HepG2 (cell line): ENCODE measurements at regions not wholly inside any gene's neighbourhood (a gene's known extent, or its start where the extent isn't known, plus 50 kb on each side); places are given as distances from the start of the nearest gene placed in this dataset.

Experiments used
- ATAC-seq: fragments of 200-7000 bp; cut with Tn5 transposase; 3 replicates; pipeline ENCODE4 v1.9.1; 2020; ENCODE audit warnings: mild to moderate bottlenecking, moderate library complexity
- BruUV-seq: library from RNA; stranded (reverse); fragments of 400-500 nt; replicated peaks from 2 replicates; lab custom pipeline; 2021; lab: Mats Ljungman, UMichigan
- CTCF ChIA-PET: fragments of 300-600 bp; formaldehyde crosslinking; extraction: SDS; loops from one replicate; lab custom pipeline; 2021; ENCODE audit warnings: low total read pairs, inconsistent platforms, low intra/inter-chr PET ratio; lab: Yijun Ruan, JAX
- POLR2A ChIA-PET: fragments of 350-600 bp; sonication (Branson Sonifier 250); formaldehyde crosslinking; loops from one replicate; lab custom pipeline; 2020; ENCODE audit warnings: antibody characterized with exemption, inconsistent platforms; lab: Yijun Ruan, JAX
- DNase-seq: peaks from one replicate; pipeline ENCODE4 v3.0.0-alpha.2; 2015; ENCODE audit warnings: low spot score
- FAIRE-seq: peaks from 3 replicates; lab custom pipeline; 2011; peaks lifted over from hg19 to GRCh38; lab: Jason Lieb, UNC
- H2AFZ ChIP-seq: one replicate; pipeline ENCODE4 v1.6.1; 2011; ENCODE audit warnings: low read length, inconsistent platforms
- H3K27ac ChIP-seq: fragments of 300-600 bp; 3 replicates; pipeline ENCODE4 v1.8.0; 2011; ENCODE audit warnings: mixed run types, mild to moderate bottlenecking, mixed read lengths, low read length, inconsistent platforms; ENCODE audit not compliant: insufficient read depth; ENCODE audit errors: extremely low read length
- H3K27me3 ChIP-seq, 2 experiments: fragments of 200-600 bp in 1 of 2; 2 replicates in 1 of 2; 3 replicates in 1 of 2; pipeline versions ENCODE4 v1.6.0 to v1.8.0; 2011; ENCODE audit warnings: low read length in 2 of 2, mild to moderate bottlenecking in 2 of 2, moderate library complexity in 2 of 2, inconsistent platforms in 1 of 2; ENCODE audit not compliant: insufficient read depth in 2 of 2, control insufficient read depth in 1 of 2
- H3K36me3 ChIP-seq, 2 experiments: fragments of 200-600 bp in 1 of 2; replicated peaks in 1 of 2; 2 replicates in 1 of 2; 3 replicates in 1 of 2; pipeline versions ENCODE4 v1.5.1 to v1.8.0; 2011; ENCODE audit warnings: low read length in 2 of 2, inconsistent platforms in 1 of 2; ENCODE audit not compliant: insufficient read depth in 2 of 2, control insufficient read depth in 1 of 2
- H3K4me1 ChIP-seq: 2 replicates; pipeline ENCODE4 v1.5.1; 2012; ENCODE audit warnings: low read length, inconsistent platforms; ENCODE audit not compliant: insufficient read depth
- H3K4me2 ChIP-seq: 2 replicates; pipeline ENCODE4 v1.6.0; 2011; ENCODE audit warnings: low read depth, low read length, inconsistent platforms
- H3K4me3 ChIP-seq, 3 experiments: fragments of 200-600 bp in 1 of 3; sonication (generic), shearing (Covaris generic) in 1 of 3; replicated peaks in 1 of 3; 2 replicates each; pipeline ENCODE4 v1.5.1; 2011 to 2016; ENCODE audit warnings: low read length in 3 of 3, inconsistent platforms in 2 of 3, low read depth in 2 of 3, mild to moderate bottlenecking in 2 of 3, control low read depth in 1 of 3, mixed read lengths in 1 of 3; ENCODE audit not compliant: insufficient read depth in 1 of 3
- H3K79me2 ChIP-seq: one replicate; pipeline ENCODE4 v1.6.1; 2011; ENCODE audit warnings: low read length, inconsistent platforms; ENCODE audit not compliant: insufficient read depth
- H3K9ac ChIP-seq: 2 replicates; pipeline ENCODE4 v1.6.0; 2011; ENCODE audit warnings: mild to moderate bottlenecking, low read depth, low read length, inconsistent platforms; ENCODE audit not compliant: insufficient read depth
- H3K9me3 ChIP-seq: 2 replicates; pipeline ENCODE4 v1.5.1; 2012; ENCODE audit warnings: mild to moderate bottlenecking, low read length
- H4K20me1 ChIP-seq: 2 replicates; pipeline ENCODE4 v1.6.0; 2011; ENCODE audit warnings: inconsistent platforms, mild to moderate bottlenecking, low read length, moderate library complexity; ENCODE audit not compliant: insufficient read depth
- CENPX ChIP-seq: sonication (generic); formaldehyde crosslinking; IDR thresholded peaks from 2 replicates; pipeline ENCODE4 v1.9.0; 2021; ENCODE audit warnings: mild to moderate bottlenecking, missing genetic modification reagents, moderate library complexity
- MLLT10 ChIP-seq: sonication (generic); formaldehyde crosslinking; IDR thresholded peaks from 2 replicates; pipeline ENCODE4 v1.4.0; 2020; ENCODE audit warnings: missing genetic modification reagents
- SATB2 ChIP-seq: sonication (generic); formaldehyde crosslinking; IDR thresholded peaks from 2 replicates; pipeline ENCODE4 v1.5.0; 2020; ENCODE audit warnings: missing genetic modification reagents
- SCMH1 ChIP-seq: sonication (generic); formaldehyde crosslinking; IDR thresholded peaks from 2 replicates; pipeline ENCODE4 v1.9.0; 2021; ENCODE audit warnings: missing genetic modification reagents, mild to moderate bottlenecking, borderline replicate concordance
- SP4 ChIP-seq: sonication (generic); formaldehyde crosslinking; IDR thresholded peaks from 2 replicates; pipeline ENCODE4 v1.8.1; 2023; ENCODE audit warnings: mild to moderate bottlenecking, missing genetic modification reagents
- SPEN ChIP-seq: sonication (generic); formaldehyde crosslinking; IDR thresholded peaks from 2 replicates; pipeline ENCODE4 v1.5.1; 2020; ENCODE audit warnings: low read depth, mild to moderate bottlenecking, missing genetic modification reagents
- TBP ChIP-seq: sonication (generic); formaldehyde crosslinking; IDR thresholded peaks from 2 replicates; pipeline ENCODE4 v1.5.0; 2020; ENCODE audit warnings: missing genetic modification reagents
- ZBTB7B ChIP-seq: sonication (generic); formaldehyde crosslinking; IDR thresholded peaks from 2 replicates; pipeline ENCODE4 v1.4.0; 2020; ENCODE audit warnings: missing genetic modification reagents
- ZNF207 ChIP-seq: fragments of 450-650 bp; IDR thresholded peaks from 2 replicates; pipeline ENCODE4 v1.6.1; 2016; ENCODE audit warnings: antibody characterized with exemption, borderline replicate concordance
- ZNF224 ChIP-seq: sonication (generic); formaldehyde crosslinking; IDR thresholded peaks from 2 replicates; pipeline ENCODE4 v1.5.0; 2020; ENCODE audit warnings: mild to moderate bottlenecking, missing genetic modification reagents
- ZNF292 ChIP-seq: sonication (generic); formaldehyde crosslinking; IDR thresholded peaks from 2 replicates; pipeline ENCODE4 v1.8.1; 2022; ENCODE audit warnings: mild to moderate bottlenecking, low read depth, missing genetic modification reagents, borderline replicate concordance
- ZNF296 ChIP-seq: sonication (generic); formaldehyde crosslinking; conservative IDR thresholded peaks from 2 replicates; pipeline ENCODE4 v1.5.0; 2020; ENCODE audit warnings: mild to moderate bottlenecking, missing genetic modification reagents
- ZNF432 ChIP-seq: sonication (generic); formaldehyde crosslinking; IDR thresholded peaks from 2 replicates; pipeline ENCODE4 v1.5.0; 2020; ENCODE audit warnings: missing genetic modification reagents, mild to moderate bottlenecking, borderline replicate concordance
- ZNF558 ChIP-seq: sonication (generic); formaldehyde crosslinking; IDR thresholded peaks from 2 replicates; pipeline ENCODE4 v1.9.0; 2022; ENCODE audit warnings: mild to moderate bottlenecking, missing genetic modification reagents, borderline replicate concordance
- ZNF562 ChIP-seq: sonication (generic); formaldehyde crosslinking; IDR thresholded peaks from 2 replicates; pipeline ENCODE4 v1.8.0; 2022; ENCODE audit warnings: missing genetic modification reagents, borderline replicate concordance
- ZNF749 ChIP-seq: sonication (generic); formaldehyde crosslinking; IDR thresholded peaks from 2 replicates; pipeline ENCODE4 v1.8.0; 2022; ENCODE audit warnings: mild to moderate bottlenecking, missing genetic modification reagents, moderate library complexity, borderline replicate concordance
- WGBS: methylation state at CpG from one replicate; pipeline ENCODE4 v1.1.6; 2017; ENCODE audit warnings: low lambda C conversion rate; 5-methylcytosine and 5-hydroxymethylcytosine counted together
- in situ Hi-C: cut with HindIII; loops from 2 replicates; pipeline ENCODE4 v1.10.0; 2017; ENCODE audit warnings: low pct_unique_long_range_greater_than_20kb; ENCODE audit not compliant: extremely low pct_ligation_motif_present
- intact Hi-C: fragments of 100-400 bp; cut with micrococcal nuclease; formaldehyde crosslinking; loops from one replicate; pipeline ENCODE4 v1.10.0; 2022; ENCODE audit not compliant: unreplicated experiment
- TF ChIP-seq, protein P1 (sequence below): IDR thresholded peaks from 2 replicates; pipeline ENCODE4 v1.6.1; 2016; ENCODE audit warnings: missing biosample characterization, missing genetic modification reagents, low read depth
- TF ChIP-seq, protein P2 (sequence below): sonication (generic); formaldehyde crosslinking; IDR thresholded peaks from 2 replicates; pipeline ENCODE4 v1.8.0; 2022; ENCODE audit warnings: mild to moderate bottlenecking, missing genetic modification reagents, borderline replicate concordance
- TF ChIP-seq, protein P3 (sequence below): sonication (generic); formaldehyde crosslinking; IDR thresholded peaks from 2 replicates; pipeline ENCODE4 v1.4.0; 2020; ENCODE audit warnings: missing genetic modification reagents, borderline replicate concordance

DNA sequence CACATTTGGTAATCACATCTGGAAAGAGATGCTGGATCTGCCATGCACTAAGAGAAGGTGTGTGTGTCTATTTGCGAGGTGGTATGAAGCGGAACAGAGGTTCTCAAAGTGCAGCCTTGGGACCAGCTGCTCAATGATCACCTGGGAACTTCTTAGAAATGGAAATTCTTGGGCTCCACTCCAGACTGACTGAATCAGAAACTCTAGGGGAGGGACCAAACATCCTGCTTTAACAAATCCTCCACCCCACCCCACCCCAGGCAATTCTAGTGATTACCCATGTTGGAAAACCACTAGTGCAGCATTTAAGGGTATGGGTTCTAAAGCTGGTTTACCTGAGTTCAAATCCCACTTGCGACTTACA is 143.9 kb upstream of the JUN start:
- in situ Hi-C loops (no loop called here), intact Hi-C loops (loop anchor here (10.0 kb wide), 1 partner anchor 827 kb away; no protein-coding TSS in a partner anchor)
- H3K4me2 ChIP-seq: no peak overlapping the region

More for the DNA sequence above, 143.9 kb upstream of the JUN start:
- Histone ChIP-seq H3K4me3 (no peak overlapping the region), H3K4me1 (peaks cover 33% of the 10 kb centered on the region), H3K9me3 (no peaks in the 10 kb centered on the region), H3K27ac (no peak overlapping the region), H3K79me2 (no peaks in the 10 kb centered on the region), H4K20me1 (no peaks in the 10 kb centered on the region), H2AFZ (no peak overlapping the region), H3K36me3 (no peaks in the 10 kb centered on the region), H3K27me3 (peaks cover 1 to 8% of the 10 kb centered on the region in 2 experiments; a peak in 4 of 5 replicates), H3K9ac (no peak overlapping the region)
- BruUV-seq: no TSS peak
- ChIA-PET CTCF (no interaction called here), POLR2A (no interaction called here)
- no peak for DNase-seq
- FAIRE-seq: no peak
- no peak for ATAC-seq
- TF ChIP-seq SATB2 (CRISPR knock-in tag): no peak
- TF ChIP-seq SPEN: no peak
- TF ChIP-seq ZNF558: no peak
- TF ChIP-seq SP4: no peak
- no peak for TF ChIP-seq SCMH1 (CRISPR knock-in tag)
- TF ChIP-seq, protein P1, sequence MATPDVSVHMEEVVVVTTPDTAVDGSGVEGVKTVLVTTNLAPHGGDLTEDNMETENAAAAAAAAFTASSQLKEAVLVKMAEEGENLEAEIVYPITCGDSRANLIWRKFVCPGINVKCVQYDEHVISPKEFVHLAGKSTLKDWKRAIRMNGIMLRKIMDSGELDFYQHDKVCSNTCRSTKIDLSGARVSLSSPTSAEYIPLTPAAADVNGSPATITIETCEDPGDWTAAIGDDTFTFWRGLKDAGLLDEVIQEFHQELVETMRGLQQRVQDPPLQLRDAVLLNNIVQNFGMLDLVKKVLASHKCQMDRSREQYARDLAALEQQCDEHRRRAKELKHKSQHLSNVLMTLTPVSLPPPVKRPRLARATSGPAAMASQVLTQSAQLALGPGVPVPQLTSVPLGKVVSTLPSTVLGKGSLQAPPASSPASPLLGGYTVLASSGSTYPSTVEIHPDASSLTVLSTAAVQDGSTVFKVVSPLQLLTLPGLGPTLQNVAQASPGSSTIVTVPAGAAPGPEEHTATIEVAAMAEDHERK (CRISPR knock-in tag): no peak
- TF ChIP-seq ZNF562 (CRISPR knock-in tag): no peak
- TF ChIP-seq ZNF292: no peak
- TF ChIP-seq, protein P2, sequence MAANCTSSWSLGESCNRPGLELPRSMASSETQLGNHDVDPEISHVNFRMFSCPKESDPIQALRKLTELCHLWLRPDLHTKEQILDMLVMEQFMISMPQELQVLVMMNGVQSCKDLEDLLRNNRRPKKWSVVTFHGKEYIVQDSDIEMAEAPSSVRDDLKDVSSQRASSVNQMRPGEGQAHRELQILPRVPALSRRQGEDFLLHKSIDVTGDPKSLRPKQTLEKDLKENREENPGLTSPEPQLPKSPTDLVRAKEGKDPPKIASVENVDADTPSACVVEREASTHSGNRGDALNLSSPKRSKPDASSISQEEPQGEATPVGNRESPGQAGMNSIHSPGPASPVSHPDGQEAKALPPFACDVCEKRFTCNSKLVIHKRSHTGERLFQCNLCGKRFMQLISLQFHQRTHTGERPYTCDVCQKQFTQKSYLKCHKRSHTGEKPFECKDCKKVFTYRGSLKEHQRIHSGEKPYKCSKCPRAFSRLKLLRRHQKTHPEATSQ (CRISPR knock-in tag): no peak
- no peak for TF ChIP-seq ZNF749 (CRISPR knock-in tag)
- TF ChIP-seq TBP (CRISPR knock-in tag): no peak
- no peak for TF ChIP-seq ZNF296 (CRISPR knock-in tag)
- TF ChIP-seq ZBTB7B (CRISPR knock-in tag): no peak
- TF ChIP-seq CENPX (CRISPR knock-in tag): no peak
- TF ChIP-seq, protein P3, sequence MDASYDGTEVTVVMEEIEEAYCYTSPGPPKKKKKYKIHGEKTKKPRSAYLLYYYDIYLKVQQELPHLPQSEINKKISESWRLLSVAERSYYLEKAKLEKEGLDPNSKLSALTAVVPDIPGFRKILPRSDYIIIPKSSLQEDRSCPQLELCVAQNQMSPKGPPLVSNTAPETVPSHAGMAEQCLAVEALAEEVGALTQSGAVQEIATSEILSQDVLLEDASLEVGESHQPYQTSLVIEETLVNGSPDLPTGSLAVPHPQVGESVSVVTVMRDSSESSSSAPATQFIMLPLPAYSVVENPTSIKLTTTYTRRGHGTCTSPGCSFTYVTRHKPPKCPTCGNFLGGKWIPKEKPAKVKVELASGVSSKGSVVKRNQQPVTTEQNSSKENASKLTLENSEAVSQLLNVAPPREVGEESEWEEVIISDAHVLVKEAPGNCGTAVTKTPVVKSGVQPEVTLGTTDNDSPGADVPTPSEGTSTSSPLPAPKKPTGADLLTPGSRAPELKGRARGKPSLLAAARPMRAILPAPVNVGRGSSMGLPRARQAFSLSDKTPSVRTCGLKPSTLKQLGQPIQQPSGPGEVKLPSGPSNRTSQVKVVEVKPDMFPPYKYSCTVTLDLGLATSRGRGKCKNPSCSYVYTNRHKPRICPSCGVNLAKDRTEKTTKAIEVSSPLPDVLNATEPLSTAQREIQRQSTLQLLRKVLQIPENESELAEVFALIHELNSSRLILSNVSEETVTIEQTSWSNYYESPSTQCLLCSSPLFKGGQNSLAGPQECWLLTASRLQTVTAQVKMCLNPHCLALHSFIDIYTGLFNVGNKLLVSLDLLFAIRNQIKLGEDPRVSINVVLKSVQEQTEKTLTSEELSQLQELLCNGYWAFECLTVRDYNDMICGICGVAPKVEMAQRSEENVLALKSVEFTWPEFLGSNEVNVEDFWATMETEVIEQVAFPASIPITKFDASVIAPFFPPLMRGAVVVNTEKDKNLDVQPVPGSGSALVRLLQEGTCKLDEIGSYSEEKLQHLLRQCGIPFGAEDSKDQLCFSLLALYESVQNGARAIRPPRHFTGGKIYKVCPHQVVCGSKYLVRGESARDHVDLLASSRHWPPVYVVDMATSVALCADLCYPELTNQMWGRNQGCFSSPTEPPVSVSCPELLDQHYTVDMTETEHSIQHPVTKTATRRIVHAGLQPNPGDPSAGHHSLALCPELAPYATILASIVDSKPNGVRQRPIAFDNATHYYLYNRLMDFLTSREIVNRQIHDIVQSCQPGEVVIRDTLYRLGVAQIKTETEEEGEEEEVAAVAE (CRISPR knock-in tag): no peak
- TF ChIP-seq MLLT10 (CRISPR knock-in tag): no peak
- no peak for TF ChIP-seq ZNF224 (CRISPR knock-in tag)
- TF ChIP-seq ZNF432 (CRISPR knock-in tag): no peak
- no peak for TF ChIP-seq ZNF207
- WGBS: 64% methylated on average over 3 of the region's 3 CpGs
